ENCODE measurements at regions not wholly inside any gene's neighbourhood (a gene's known extent, or its start where the extent isn't known, plus 50 kb on each side); places are given as distances from the start of the nearest gene placed in this dataset.

DNA sequence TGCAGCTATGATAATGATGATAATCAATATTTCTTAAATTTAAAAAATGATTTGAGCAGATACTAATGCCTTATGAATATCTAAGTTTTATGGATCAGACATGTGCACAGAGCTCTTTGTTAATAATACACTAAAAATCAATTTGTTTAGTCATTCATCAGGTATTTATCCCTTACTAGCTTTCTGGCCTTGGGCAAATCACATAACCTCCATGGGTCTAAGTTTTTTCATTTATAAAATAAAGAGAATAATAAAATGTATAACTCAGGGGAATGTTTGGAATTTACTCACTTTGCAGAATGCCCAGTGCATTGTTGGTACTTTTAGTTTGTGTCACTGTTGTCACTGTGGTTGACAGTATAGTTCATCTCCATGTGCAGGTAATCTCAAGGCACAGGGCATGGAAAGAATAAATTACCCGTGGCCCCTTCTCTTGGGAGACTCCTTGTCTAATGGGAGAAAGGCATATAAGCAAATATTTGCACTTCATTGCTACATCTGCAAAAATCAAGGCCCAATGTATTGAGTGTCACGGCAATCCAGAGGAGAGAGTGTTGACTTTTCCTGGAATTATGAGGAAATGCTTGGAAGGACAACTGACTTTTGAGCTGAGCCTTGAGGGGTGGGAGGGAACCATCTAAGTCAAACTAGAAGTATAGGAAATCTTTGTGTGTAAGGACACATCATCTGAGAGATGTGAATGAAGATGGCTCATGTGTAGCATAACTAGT, 64.7 kb upstream of the CTTNBP2 start:
- Mint-ChIP-seq H3K4me3 (no peak overlapping the region), H3K27me3 (ENCODE audit: insufficient read depth) (no peaks in the 10 kb centered on the region), H3K4me1 (no peaks in the 10 kb centered on the region), H3K9me3 (no peaks in the 10 kb centered on the region), H3K36me3 (ENCODE audit: low read depth) (no peaks in the 10 kb centered on the region), H3K27ac (no peak overlapping the region)
- 86% methylated on average over 2 of the region's 2 CpGs for WGBS, 2 experiments (ENCODE audit: insufficient coverage in 1 of 2, insufficient read length in 1 of 2)
- Histone ChIP-seq H3K9me3 (ENCODE audit: control insufficient read depth, low read length) (peaks cover 7% of the 10 kb centered on the region), H3K36me3 (ENCODE audit: control insufficient read depth, insufficient read depth, low read length) (no peaks in the 10 kb centered on the region), H3K4me1 (ENCODE audit: control insufficient read depth, insufficient read depth, low read length) (no peaks in the 10 kb centered on the region), H3K27me3 (ENCODE audit: control insufficient read depth, insufficient read depth, low read length, poor library complexity, severe bottlenecking) (no peaks in the 10 kb centered on the region), H3K4me3 (ENCODE audit: low read length) (no peak overlapping the region), H3K9ac (ENCODE audit: extremely low read depth, low read length, poor library complexity, severe bottlenecking) (no peak overlapping the region), H3K27ac (ENCODE audit: low read depth, low read length) (no peak overlapping the region)
- no peak for DNase-seq
- TF ChIP-seq CTCF (conservative IDR thresholded peaks at IDR 0.05), result no peak

GRCh38 chr7:117941138-117941810, 68.0 kb upstream of the CTTNBP2 start:
- Mint-ChIP-seq H3K36me3 (ENCODE audit: low read depth) (no peaks in the 10 kb centered on the region), H3K27me3 (ENCODE audit: insufficient read depth) (no peaks in the 10 kb centered on the region)
- H3K4me3 ChIP-seq (ENCODE audit: low read length), result no peak overlapping the region

GRCh38 chr7:117942780-117943179, 69.5 kb upstream of the CTTNBP2 start:
- H3K4me1 Mint-ChIP-seq, result no peaks in the 10 kb centered on the region
- Histone ChIP-seq H3K9ac (ENCODE audit: extremely low read depth, low read length, poor library complexity, severe bottlenecking) (no peak overlapping the region), H3K36me3 (ENCODE audit: control insufficient read depth, insufficient read depth, low read length) (no peaks in the 10 kb centered on the region), H3K4me3 (ENCODE audit: low read length) (no peak overlapping the region), H3K27ac (ENCODE audit: low read depth, low read length) (no peak overlapping the region), H3K4me1 (ENCODE audit: control insufficient read depth, insufficient read depth, low read length) (no peaks in the 10 kb centered on the region), H3K27me3 (ENCODE audit: control insufficient read depth, insufficient read depth, low read length, poor library complexity, severe bottlenecking) (no peaks in the 10 kb centered on the region), H3K9me3 (ENCODE audit: control insufficient read depth, low read length) (no peaks in the 10 kb centered on the region)
- no peak for TF ChIP-seq CTCF (conservative IDR thresholded peaks at IDR 0.05)
- no peak overlapping the region for H3K27ac Mint-ChIP-seq
- no peak overlapping the region for H3K4me3 Mint-ChIP-seq
- H3K9me3 Mint-ChIP-seq, result no peaks in the 10 kb centered on the region
- no peaks in the 10 kb centered on the region for H3K27me3 Mint-ChIP-seq (ENCODE audit: insufficient read depth)
- H3K36me3 Mint-ChIP-seq (ENCODE audit: low read depth), result no peaks in the 10 kb centered on the region
- 91% methylated on average over 1 of the region's 1 CpG; no CpG with 5 or more reads in 1 of the 2 experiments for whole genome bisulfite sequencing, 2 experiments (ENCODE audit: insufficient coverage in 1 of 2, insufficient read length in 1 of 2)
- no peak for DNase-seq

More at GRCh38 chr7:117941138-117941810, 68.0 kb upstream of the CTTNBP2 start:
- no peaks in the 10 kb centered on the region for H3K9me3 ChIP-seq (ENCODE audit: control insufficient read depth, low read length)
- no peak for TF ChIP-seq CTCF (conservative IDR thresholded peaks at IDR 0.05)
- H3K27ac Mint-ChIP-seq, result no peak overlapping the region
- no peaks in the 10 kb centered on the region for H3K4me1 ChIP-seq (ENCODE audit: control insufficient read depth, insufficient read depth, low read length)
- no peak overlapping the region for H3K4me3 Mint-ChIP-seq
- no peaks in the 10 kb centered on the region for H3K4me1 Mint-ChIP-seq
- H3K36me3 ChIP-seq (ENCODE audit: control insufficient read depth, insufficient read depth, low read length), result no peaks in the 10 kb centered on the region
- 93 to 100% methylated on average over 3 to 4 of the region's 4 CpGs for WGBS, 2 experiments (ENCODE audit: insufficient coverage in 1 of 2, insufficient read length in 1 of 2)
- no peak overlapping the region for H3K27ac ChIP-seq (ENCODE audit: low read depth, low read length)
- no peak overlapping the region for H3K9ac ChIP-seq (ENCODE audit: extremely low read depth, low read length, poor library complexity, severe bottlenecking)
- DNase-seq, result no peak
- no peaks in the 10 kb centered on the region for H3K27me3 ChIP-seq (ENCODE audit: control insufficient read depth, insufficient read depth, low read length, poor library complexity, severe bottlenecking)
- no peaks in the 10 kb centered on the region for H3K9me3 Mint-ChIP-seq
